Loucy (cell line): ENCODE measurements at regions not wholly inside any gene's neighbourhood (a gene's known extent, or its start where the extent isn't known, plus 50 kb on each side); places are given as distances from the start of the nearest gene placed in this dataset.

Experiments used
- H2AFZ ChIP-seq: fragments of 200-600 bp; sonication (generic); 2 replicates; pipeline ENCODE4 v1.6.0; 2016; ENCODE audit warnings: antibody characterized with exemption, mild to moderate bottlenecking, low read length, moderate library complexity
- H3F3A ChIP-seq: fragments of 200-600 bp; 2 replicates; pipeline ENCODE4 v1.6.0; 2016; ENCODE audit warnings: antibody characterized with exemption, low read depth, mild to moderate bottlenecking
- H3K27me3 ChIP-seq: fragments of 200-600 bp; sonication (generic); 2 replicates; pipeline ENCODE4 v1.6.1; 2014; ENCODE audit warnings: low read length, mild to moderate bottlenecking; ENCODE audit not compliant: insufficient read depth, poor library complexity, severe bottlenecking
- H3K36me3 ChIP-seq: fragments of 200-600 bp; sonication (generic); 2 replicates; pipeline ENCODE4 v1.6.1; 2016; ENCODE audit warnings: low read length; ENCODE audit not compliant: insufficient read depth
- H3K4me1 ChIP-seq: fragments of 200-600 bp; sonication (generic); 2 replicates; pipeline ENCODE4 v1.5.1; 2014; ENCODE audit warnings: low read length, mild to moderate bottlenecking; ENCODE audit not compliant: insufficient read depth, poor library complexity, severe bottlenecking
- H3K4me2 ChIP-seq: fragments of 200-600 bp; sonication (generic); 2 replicates; pipeline ENCODE4 v1.6.0; 2014; ENCODE audit warnings: antibody characterized with exemption, low read length, low read depth, mild to moderate bottlenecking; ENCODE audit not compliant: poor library complexity, severe bottlenecking
- H3K4me3 ChIP-seq: fragments of 200-600 bp; sonication (generic); 2 replicates; pipeline ENCODE4 v1.5.1; 2014; ENCODE audit warnings: low read length, mild to moderate bottlenecking, mixed read lengths; ENCODE audit not compliant: poor library complexity, severe bottlenecking
- H3K79me2 ChIP-seq: fragments of 200-600 bp; sonication (generic); 2 replicates; pipeline ENCODE4 v1.6.1; 2014; ENCODE audit warnings: low read length; ENCODE audit not compliant: insufficient read depth
- H3K9ac ChIP-seq: fragments of 200-600 bp; sonication (generic); 2 replicates; pipeline ENCODE4 v1.6.0; 2014; ENCODE audit warnings: mild to moderate bottlenecking, low read depth, low read length, moderate library complexity; ENCODE audit not compliant: poor library complexity, severe bottlenecking
- H3K9me2 ChIP-seq: fragments of 200-600 bp; sonication (generic); replicated peaks from 2 replicates; pipeline ENCODE4 v1.6.1; 2016; ENCODE audit warnings: low read depth, low read length, mixed read lengths
- H3K9me3 ChIP-seq: fragments of 200-600 bp; sonication (generic); 2 replicates; pipeline ENCODE4 v1.6.1; 2014; ENCODE audit warnings: mild to moderate bottlenecking, antibody characterized with exemption, low read length, low read depth; ENCODE audit not compliant: insufficient read depth
- H4K20me1 ChIP-seq: fragments of 200-600 bp; sonication (generic); 2 replicates; pipeline ENCODE4 v1.6.0; 2014; ENCODE audit warnings: antibody characterized with exemption, low read length, mild to moderate bottlenecking; ENCODE audit not compliant: insufficient read depth, poor library complexity, severe bottlenecking
- CTCF ChIP-seq: fragments of 200-600 bp; sonication (generic); conservative IDR thresholded peaks from 2 replicates; pipeline ENCODE4 v1.5.1; 2014; ENCODE audit warnings: mild to moderate bottlenecking, antibody characterized with exemption, low read length
- EZH2phosphoT487 ChIP-seq: fragments of 200-600 bp; IDR thresholded peaks from 2 replicates; pipeline ENCODE4 v1.6.1; 2018; ENCODE audit warnings: antibody characterized with exemption, mild to moderate bottlenecking, moderate library complexity, borderline replicate concordance

GRCh38 chr5:3734632-3735031, 139.0 kb downstream of the IRX1 start:
- Histone ChIP-seq H3K27me3 (no peaks in the 10 kb centered on the region), H3F3A (no peaks in the 10 kb centered on the region), H3K4me3 (no peak overlapping the region), H4K20me1 (no peaks in the 10 kb centered on the region), H3K9ac (no peak overlapping the region), H3K9me2 (no peaks in the 10 kb centered on the region), H2AFZ (no peak overlapping the region), H3K4me1 (no peaks in the 10 kb centered on the region), H3K9me3 (no peaks in the 10 kb centered on the region), H3K79me2 (no peaks in the 10 kb centered on the region), H3K4me2 (no peak overlapping the region), H3K36me3 (no peaks in the 10 kb centered on the region)
- TF ChIP-seq CTCF (no peak), EZH2phosphoT487 (no peak)

- H3K9me3 ChIP-seq: no peaks in the 10 kb centered on the region
- H3K27me3 ChIP-seq: no peaks in the 10 kb centered on the region
Measured at GRCh38 chr5:3736466-3736865, 140.8 kb downstream of the IRX1 start.

GRCh38 chr5:3736926-3737325, 141.3 kb downstream of the IRX1 start:
- Histone ChIP-seq H3K9me3 (no peaks in the 10 kb centered on the region), H3K79me2 (no peaks in the 10 kb centered on the region), H3K4me2 (no peak overlapping the region), H3F3A (no peaks in the 10 kb centered on the region), H3K4me3 (no peak overlapping the region), H3K9me2 (no peaks in the 10 kb centered on the region), H2AFZ (no peak overlapping the region), H3K27me3 (no peaks in the 10 kb centered on the region), H4K20me1 (no peaks in the 10 kb centered on the region), H3K36me3 (no peaks in the 10 kb centered on the region), H3K4me1 (no peaks in the 10 kb centered on the region), H3K9ac (no peak overlapping the region)
- TF ChIP-seq EZH2phosphoT487 (no peak), CTCF (no peak)

More at GRCh38 chr5:3736466-3736865, 140.8 kb downstream of the IRX1 start:
- H3K9ac ChIP-seq: no peak overlapping the region
- H3F3A ChIP-seq: no peaks in the 10 kb centered on the region
- no peaks in the 10 kb centered on the region for H3K79me2 ChIP-seq
- no peak overlapping the region for H3K4me2 ChIP-seq
- no peaks in the 10 kb centered on the region for H3K4me1 ChIP-seq
- H3K9me2 ChIP-seq: no peaks in the 10 kb centered on the region
- H3K36me3 ChIP-seq: no peaks in the 10 kb centered on the region
- no peaks in the 10 kb centered on the region for H4K20me1 ChIP-seq
- no peak overlapping the region for H3K4me3 ChIP-seq
- H2AFZ ChIP-seq: no peak overlapping the region
- TF ChIP-seq CTCF: no peak
- no peak for TF ChIP-seq EZH2phosphoT487
